ENCODE measurements at regions not wholly inside any gene's neighbourhood (a gene's known extent, or its start where the extent isn't known, plus 50 kb on each side); places are given as distances from the start of the nearest gene placed in this dataset.

DNA sequence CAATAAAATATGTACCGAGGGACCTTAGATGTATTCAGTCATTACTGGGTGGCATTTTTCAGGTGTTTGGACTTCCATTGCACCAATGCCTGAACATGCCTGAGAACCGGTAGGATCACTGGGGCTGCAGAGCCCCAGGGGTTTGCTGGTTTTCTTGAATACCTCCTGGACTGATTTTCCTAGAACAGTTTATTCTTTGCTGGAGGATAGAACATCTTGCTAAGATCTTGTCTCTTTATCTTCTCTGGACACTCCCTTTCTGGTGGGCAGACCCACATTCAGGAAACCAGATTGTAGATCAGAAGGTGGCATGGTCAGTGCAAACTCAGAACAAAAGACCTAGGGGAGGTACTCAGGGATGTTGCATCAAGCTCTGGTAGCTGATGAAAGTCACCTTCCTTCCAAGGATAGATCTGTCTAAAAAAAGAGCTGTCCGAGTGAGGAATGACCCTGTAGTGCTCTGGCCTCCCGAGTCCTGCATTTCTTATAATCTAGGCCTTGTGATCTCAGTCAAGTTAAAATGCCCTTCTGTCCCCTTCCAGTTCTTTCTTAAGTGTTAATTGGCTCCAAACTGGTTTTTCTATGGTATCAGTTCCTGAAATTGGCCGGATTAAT is 84.8 kb downstream of the CLDN34 start:
- TF ChIP-seq CTCF (conservative IDR thresholded peaks at IDR 0.05), result no peak
- TF ChIP-seq ZFX (IDR thresholded peaks at IDR 0.05), result no peak
